Panc1 (cell line): ENCODE measurements at regions not wholly inside any gene's neighbourhood (a gene's known extent, or its start where the extent isn't known, plus 50 kb on each side); places are given as distances from the start of the nearest gene placed in this dataset.

Experiments
- ATAC-seq: fragments of 200-7000 bp; cut with Tn5 transposase; 2 replicates; pipeline ENCODE4 v1.9.1; 2020; ENCODE audit warnings: mild to moderate bottlenecking, moderate library complexity
- BruUV-seq: library from RNA; stranded (reverse); fragments of 400-500 nt; replicated peaks from 2 replicates; lab custom pipeline; 2021; lab: Mats Ljungman, UMichigan
- CTCF ChIA-PET: fragments of 300-600 bp; sonication (Branson Sonifier 250); formaldehyde crosslinking; loops from one replicate; lab custom pipeline; 2022; ENCODE audit warnings: antibody characterized with exemption; lab: Charles Lee
- POLR2A ChIA-PET: fragments of 300-600 bp; sonication (Branson Sonifier 250); formaldehyde crosslinking; loops from one replicate; lab custom pipeline; 2022; ENCODE audit warnings: antibody characterized with exemption; lab: Charles Lee
- DNase-seq: peaks from one replicate; pipeline ENCODE4 v3.0.0-alpha.2; 2010; ENCODE audit warnings: low read depth, low spot score
- H3K27ac ChIP-seq: 2 replicates; pipeline ENCODE4 v1.5.1; 2011; ENCODE audit warnings: mild to moderate bottlenecking, low read length, inconsistent platforms
- H3K27me3 ChIP-seq: fragments of 200-500 bp; sonication (Bioruptor generic); 2 replicates; pipeline ENCODE4 v1.6.0; 2014; ENCODE audit warnings: low read length, inconsistent platforms; ENCODE audit not compliant: control insufficient read depth, insufficient read depth
- H3K36me3 ChIP-seq: fragments of 200-500 bp; sonication (Bioruptor generic); 2 replicates; pipeline ENCODE4 v1.5.1; 2014; ENCODE audit warnings: inconsistent platforms, mild to moderate bottlenecking, low read length, moderate library complexity; ENCODE audit not compliant: control insufficient read depth, insufficient read depth
- H3K4me1 ChIP-seq: 2 replicates; pipeline ENCODE4 v1.5.1; 2011; ENCODE audit warnings: inconsistent platforms, mild to moderate bottlenecking, low read length, moderate library complexity; ENCODE audit not compliant: control insufficient read depth, insufficient read depth
- H3K4me3 ChIP-seq, 2 experiments: 2 replicates each; pipeline ENCODE4 v1.5.1; 2011 to 2012; ENCODE audit warnings: low read depth in 2 of 2, low read length in 2 of 2, mild to moderate bottlenecking in 2 of 2, inconsistent platforms in 1 of 2, moderate library complexity in 1 of 2
- H3K9me3 ChIP-seq: fragments of 200-500 bp; sonication (Bioruptor generic); 2 replicates; pipeline ENCODE4 v1.5.1; 2014; ENCODE audit warnings: low read depth, mild to moderate bottlenecking, inconsistent platforms, low read length, moderate library complexity; ENCODE audit not compliant: control insufficient read depth, insufficient read depth
- POLR2AphosphoS5 ChIP-seq: IDR thresholded peaks from 2 replicates; pipeline ENCODE4 v1.6.1; 2012; ENCODE audit warnings: mild to moderate bottlenecking, low read depth, low read length, moderate library complexity
- SIN3A ChIP-seq: IDR thresholded peaks from 2 replicates; pipeline ENCODE4 v1.6.1; 2012; ENCODE audit warnings: low read depth, mild to moderate bottlenecking, low read length, moderate library complexity, borderline replicate concordance; ENCODE audit not compliant: insufficient read depth
- TCF7L2 ChIP-seq: IDR thresholded peaks from 2 replicates; pipeline ENCODE4 v1.6.1; 2011; ENCODE audit warnings: mild to moderate bottlenecking, low read depth, low read length, inconsistent platforms
- in situ Hi-C: cut with HindIII; loops from 2 replicates; pipeline ENCODE4 v1.10.0; 2016; ENCODE audit warnings: low sequenced_read_pairs, low pct_unique_long_range_greater_than_20kb
- intact Hi-C: fragments of 100-400 bp; cut with micrococcal nuclease; formaldehyde crosslinking; loops from one replicate; pipeline ENCODE4 v1.10.0; 2022; ENCODE audit not compliant: unreplicated experiment
- TF ChIP-seq, protein P1 (sequence below): fragments of 450-650 bp; IDR thresholded peaks from 2 replicates; pipeline ENCODE4 v1.5.1; 2017; ENCODE audit warnings: mild to moderate bottlenecking
- TF ChIP-seq, protein P2 (sequence below), 2 experiments: IDR thresholded peaks; 2 replicates each; pipeline ENCODE4 v1.6.1; 2011 to 2012; ENCODE audit warnings: low read depth in 2 of 2, control low read depth in 1 of 2, low read length in 1 of 2, mild to moderate bottlenecking in 1 of 2, moderate library complexity in 1 of 2; ENCODE audit not compliant: insufficient read depth in 1 of 2

GRCh38 chr4:121449416-121449815 is 68.6 kb upstream of the QRFPR start:
- CTCF ChIA-PET = no interaction called here
- no peak overlapping the region for H3K4me3 ChIP-seq
- H3K4me1 ChIP-seq = no peaks in the 10 kb centered on the region
- no peaks in the 10 kb centered on the region for H3K27me3 ChIP-seq
- POLR2A ChIA-PET = no interaction called here
- no TSS peak for BruUV-seq
- DNase-seq (no peak), ATAC-seq (no peak)
- intact Hi-C loops = no loop called here
- no peak overlapping the region for H3K27ac ChIP-seq
- H3K36me3 ChIP-seq = no peaks in the 10 kb centered on the region
- TF ChIP-seq, protein P1, sequence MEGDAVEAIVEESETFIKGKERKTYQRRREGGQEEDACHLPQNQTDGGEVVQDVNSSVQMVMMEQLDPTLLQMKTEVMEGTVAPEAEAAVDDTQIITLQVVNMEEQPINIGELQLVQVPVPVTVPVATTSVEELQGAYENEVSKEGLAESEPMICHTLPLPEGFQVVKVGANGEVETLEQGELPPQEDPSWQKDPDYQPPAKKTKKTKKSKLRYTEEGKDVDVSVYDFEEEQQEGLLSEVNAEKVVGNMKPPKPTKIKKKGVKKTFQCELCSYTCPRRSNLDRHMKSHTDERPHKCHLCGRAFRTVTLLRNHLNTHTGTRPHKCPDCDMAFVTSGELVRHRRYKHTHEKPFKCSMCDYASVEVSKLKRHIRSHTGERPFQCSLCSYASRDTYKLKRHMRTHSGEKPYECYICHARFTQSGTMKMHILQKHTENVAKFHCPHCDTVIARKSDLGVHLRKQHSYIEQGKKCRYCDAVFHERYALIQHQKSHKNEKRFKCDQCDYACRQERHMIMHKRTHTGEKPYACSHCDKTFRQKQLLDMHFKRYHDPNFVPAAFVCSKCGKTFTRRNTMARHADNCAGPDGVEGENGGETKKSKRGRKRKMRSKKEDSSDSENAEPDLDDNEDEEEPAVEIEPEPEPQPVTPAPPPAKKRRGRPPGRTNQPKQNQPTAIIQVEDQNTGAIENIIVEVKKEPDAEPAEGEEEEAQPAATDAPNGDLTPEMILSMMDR = no peak
- TF ChIP-seq, protein P2, sequence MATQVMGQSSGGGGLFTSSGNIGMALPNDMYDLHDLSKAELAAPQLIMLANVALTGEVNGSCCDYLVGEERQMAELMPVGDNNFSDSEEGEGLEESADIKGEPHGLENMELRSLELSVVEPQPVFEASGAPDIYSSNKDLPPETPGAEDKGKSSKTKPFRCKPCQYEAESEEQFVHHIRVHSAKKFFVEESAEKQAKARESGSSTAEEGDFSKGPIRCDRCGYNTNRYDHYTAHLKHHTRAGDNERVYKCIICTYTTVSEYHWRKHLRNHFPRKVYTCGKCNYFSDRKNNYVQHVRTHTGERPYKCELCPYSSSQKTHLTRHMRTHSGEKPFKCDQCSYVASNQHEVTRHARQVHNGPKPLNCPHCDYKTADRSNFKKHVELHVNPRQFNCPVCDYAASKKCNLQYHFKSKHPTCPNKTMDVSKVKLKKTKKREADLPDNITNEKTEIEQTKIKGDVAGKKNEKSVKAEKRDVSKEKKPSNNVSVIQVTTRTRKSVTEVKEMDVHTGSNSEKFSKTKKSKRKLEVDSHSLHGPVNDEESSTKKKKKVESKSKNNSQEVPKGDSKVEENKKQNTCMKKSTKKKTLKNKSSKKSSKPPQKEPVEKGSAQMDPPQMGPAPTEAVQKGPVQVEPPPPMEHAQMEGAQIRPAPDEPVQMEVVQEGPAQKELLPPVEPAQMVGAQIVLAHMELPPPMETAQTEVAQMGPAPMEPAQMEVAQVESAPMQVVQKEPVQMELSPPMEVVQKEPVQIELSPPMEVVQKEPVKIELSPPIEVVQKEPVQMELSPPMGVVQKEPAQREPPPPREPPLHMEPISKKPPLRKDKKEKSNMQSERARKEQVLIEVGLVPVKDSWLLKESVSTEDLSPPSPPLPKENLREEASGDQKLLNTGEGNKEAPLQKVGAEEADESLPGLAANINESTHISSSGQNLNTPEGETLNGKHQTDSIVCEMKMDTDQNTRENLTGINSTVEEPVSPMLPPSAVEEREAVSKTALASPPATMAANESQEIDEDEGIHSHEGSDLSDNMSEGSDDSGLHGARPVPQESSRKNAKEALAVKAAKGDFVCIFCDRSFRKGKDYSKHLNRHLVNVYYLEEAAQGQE (IDR thresholded peaks at IDR 0.05; ENCODE audit: insufficient read depth in 1 of 2, low read depth in 2 of 2, low read length in 1 of 2) = no peak
- TF ChIP-seq TCF7L2 (no peak), POLR2AphosphoS5 (no peak), SIN3A (no peak)
- no peaks in the 10 kb centered on the region for H3K9me3 ChIP-seq
- in situ Hi-C loops = no loop called here

- no peak for TF ChIP-seq TCF7L2
- TF ChIP-seq, protein P1 = no peak
- TF ChIP-seq, protein P2 (IDR thresholded peaks at IDR 0.05; ENCODE audit: insufficient read depth in 1 of 2, low read depth in 2 of 2, low read length in 1 of 2) = no peak
- no peak for TF ChIP-seq POLR2AphosphoS5
- TF ChIP-seq SIN3A = no peak
These were observed 67.4 kb upstream of the QRFPR start for GRCh38 chr4:121448231-121448630.

More at GRCh38 chr4:121448231-121448630, 67.4 kb upstream of the QRFPR start:
- BruUV-seq = no TSS peak
- POLR2A ChIA-PET = interaction anchor here (0.5 kb wide), 1 partner anchor 26 kb away, joined by 9 read pairs; no protein-coding TSS in a partner anchor
- Histone ChIP-seq H3K27me3 (no peaks in the 10 kb centered on the region), H3K36me3 (no peaks in the 10 kb centered on the region), H3K4me1 (no peaks in the 10 kb centered on the region), H3K27ac (no peak overlapping the region), H3K4me3 (no peak overlapping the region), H3K9me3 (no peaks in the 10 kb centered on the region)
- DNase-seq (no peak), ATAC-seq (no peak)
- CTCF ChIA-PET = no interaction called here
- intact Hi-C loops (no loop called here), in situ Hi-C loops (no loop called here)
